OCI-LY3 (cell line): ENCODE measurements at regions not wholly inside any gene's neighbourhood (a gene's known extent, or its start where the extent isn't known, plus 50 kb on each side); places are given as distances from the start of the nearest gene placed in this dataset.

ENCODE experiments used
- H2AFZ ChIP-seq: fragments of 200-600, 300-600 bp; shearing (Covaris generic); 2 replicates; pipeline ENCODE4 v1.6.0; 2014; ENCODE audit warnings: antibody characterized with exemption, low read depth, low read length
- H3K27ac ChIP-seq: fragments of 200-600, 300-600 bp; sonication (generic); 2 replicates; pipeline ENCODE4 v1.5.1; 2014; ENCODE audit warnings: mild to moderate bottlenecking, low read length, moderate library complexity, mixed read lengths
- H3K27me3 ChIP-seq: fragments of 200-600, 300-600 bp; sonication (generic); 2 replicates; pipeline ENCODE4 v1.6.1; 2014; ENCODE audit warnings: low read depth, low read length, mixed read lengths
- H3K36me3 ChIP-seq: fragments of 200-600, 300-600 bp; sonication (generic); replicated peaks from 2 replicates; pipeline ENCODE3; 2014; ENCODE audit warnings: low read depth, low read length, mixed read lengths
- H3K4me1 ChIP-seq: fragments of 300-600, 200-600 bp; sonication (generic); 2 replicates; pipeline ENCODE4 v1.6.1; 2014; ENCODE audit warnings: low read length, mixed read lengths
- H3K4me2 ChIP-seq: fragments of 200-600, 300-600 bp; sonication (generic); 2 replicates; pipeline ENCODE4 v1.6.1; 2014; ENCODE audit warnings: low read length, mixed read lengths
- H3K4me3 ChIP-seq: fragments of 300-600, 200-600 bp; sonication (generic); 2 replicates; pipeline ENCODE4 v1.5.1; 2014; ENCODE audit warnings: antibody characterized with exemption, mild to moderate bottlenecking, low read length, moderate library complexity
- H3K79me2 ChIP-seq: fragments of 300-600, 200-600 bp; shearing (Covaris generic); 2 replicates; pipeline ENCODE4 v1.6.1; 2014; ENCODE audit warnings: mild to moderate bottlenecking, low read length, mixed read lengths
- H3K9ac ChIP-seq: fragments of 300-600, 200-600 bp; shearing (Covaris generic); 2 replicates; pipeline ENCODE4 v1.6.0; 2014; ENCODE audit warnings: mild to moderate bottlenecking, low read length, moderate library complexity
- H3K9me3 ChIP-seq: fragments of 200-600, 300-600 bp; shearing (Covaris generic); 2 replicates; pipeline ENCODE4 v1.6.1; 2014; ENCODE audit warnings: low read length, mixed read lengths; ENCODE audit not compliant: insufficient read depth
- H4K20me1 ChIP-seq: fragments of 200-600, 300-600 bp; sonication (generic); 2 replicates; pipeline ENCODE4 v1.6.1; 2016; ENCODE audit warnings: low read length, mixed read lengths; ENCODE audit not compliant: insufficient read depth
- CTCF ChIP-seq: fragments of 200-600, 300-600 bp; sonication (generic); IDR thresholded peaks from 2 replicates; pipeline ENCODE4 v1.5.1; 2014; ENCODE audit warnings: antibody characterized with exemption, low read length, low read depth
- EZH2phosphoT487 ChIP-seq: fragments of 200-600 bp; shearing (Covaris generic); IDR thresholded peaks from 2 replicates; pipeline ENCODE4 v1.6.1; 2018; ENCODE audit warnings: antibody characterized with exemption, mixed run types, low read depth

GRCh38 chr2:51667679-51668078 lies 635.7 kb upstream of the NRXN1 start:
- H3K36me3 ChIP-seq: no peaks in the 10 kb centered on the region

GRCh38 chr2:51662187-51662586 lies 630.3 kb upstream of the NRXN1 start:
- no peak overlapping the region for H3K9ac ChIP-seq
- H3K4me1 ChIP-seq: no peaks in the 10 kb centered on the region
- no peak overlapping the region for H3K4me3 ChIP-seq
- H2AFZ ChIP-seq: no peak overlapping the region
- H3K79me2 ChIP-seq: no peaks in the 10 kb centered on the region
- TF ChIP-seq CTCF (no peak), EZH2phosphoT487 (no peak)
- H3K36me3 ChIP-seq: no peaks in the 10 kb centered on the region
- no peaks in the 10 kb centered on the region for H3K27me3 ChIP-seq
- no peaks in the 10 kb centered on the region for H4K20me1 ChIP-seq
- H3K4me2 ChIP-seq: no peak overlapping the region
- H3K9me3 ChIP-seq: no peaks in the 10 kb centered on the region
- H3K27ac ChIP-seq: no peak overlapping the region

More at GRCh38 chr2:51667679-51668078, 635.7 kb upstream of the NRXN1 start:
- H3K9ac ChIP-seq: no peak overlapping the region
- TF ChIP-seq EZH2phosphoT487 (no peak), CTCF (no peak)
- H3K4me1 ChIP-seq: no peaks in the 10 kb centered on the region
- H3K4me3 ChIP-seq: no peak overlapping the region
- no peak overlapping the region for H2AFZ ChIP-seq
- H3K9me3 ChIP-seq: no peaks in the 10 kb centered on the region
- no peak overlapping the region for H3K4me2 ChIP-seq
- H3K27ac ChIP-seq: no peak overlapping the region
- H3K27me3 ChIP-seq: no peaks in the 10 kb centered on the region
- H3K79me2 ChIP-seq: no peaks in the 10 kb centered on the region
- H4K20me1 ChIP-seq: no peaks in the 10 kb centered on the region

GRCh38 chr2:51657849-51658248 lies 625.9 kb upstream of the NRXN1 start:
- Histone ChIP-seq H3K27ac (no peak overlapping the region), H3K9me3 (no peaks in the 10 kb centered on the region), H2AFZ (no peak overlapping the region), H3K79me2 (no peaks in the 10 kb centered on the region), H3K4me1 (peaks cover 7% of the 10 kb centered on the region; the same call in 1 of the 2 replicates), H4K20me1 (no peaks in the 10 kb centered on the region), H3K36me3 (peaks cover 4% of the 10 kb centered on the region), H3K4me3 (no peak overlapping the region), H3K4me2 (no peak overlapping the region), H3K27me3 (no peaks in the 10 kb centered on the region), H3K9ac (no peak overlapping the region)
- TF ChIP-seq CTCF (no peak), EZH2phosphoT487 (no peak)

- H3K4me2 ChIP-seq: peak overlapping the region; percentile 46
- no peak overlapping the region for H3K9ac ChIP-seq
- H3K27ac ChIP-seq: peak overlapping the region; percentile 69
- no peaks in the 10 kb centered on the region for H3K9me3 ChIP-seq
- H2AFZ ChIP-seq: peak overlapping the region; percentile 8; the same call in 1 of the 2 replicates
- H3K27me3 ChIP-seq: no peaks in the 10 kb centered on the region
- no peaks in the 10 kb centered on the region for H3K79me2 ChIP-seq
- H3K36me3 ChIP-seq: peaks cover 12% of the 10 kb centered on the region
- H4K20me1 ChIP-seq: no peaks in the 10 kb centered on the region
- TF ChIP-seq EZH2phosphoT487 (no peak), CTCF (no peak)
- peak overlapping the region; percentile 13 for H3K4me3 ChIP-seq
- peaks cover 25% of the 10 kb centered on the region for H3K4me1 ChIP-seq
These were observed 618.8 kb upstream of the NRXN1 start for GRCh38 chr2:51650769-51651168.
